ENCODE measurements at regions not wholly inside any gene's neighbourhood (a gene's known extent, or its start where the extent isn't known, plus 50 kb on each side); places are given as distances from the start of the nearest gene placed in this dataset.
A peak's percentile ranks its signal among the peaks of the same experiment; 100 is the strongest.

GRCh38 chr2:128406736-128407554 is 88.3 kb upstream of the HS6ST1 start:
- no peak for TF ChIP-seq CTCF (IDR thresholded peaks at IDR 0.05; ENCODE audit: low read depth, low read length)
- in situ Hi-C loops (cut with HindIII; ENCODE audit: low sequenced_read_pairs) = no loop called here
- no peak overlapping the region for H3K4me3 ChIP-seq (ENCODE audit: low read depth, low read length)
- DNase-seq (ENCODE audit: low read depth, low spot score) = no peak

DNA sequence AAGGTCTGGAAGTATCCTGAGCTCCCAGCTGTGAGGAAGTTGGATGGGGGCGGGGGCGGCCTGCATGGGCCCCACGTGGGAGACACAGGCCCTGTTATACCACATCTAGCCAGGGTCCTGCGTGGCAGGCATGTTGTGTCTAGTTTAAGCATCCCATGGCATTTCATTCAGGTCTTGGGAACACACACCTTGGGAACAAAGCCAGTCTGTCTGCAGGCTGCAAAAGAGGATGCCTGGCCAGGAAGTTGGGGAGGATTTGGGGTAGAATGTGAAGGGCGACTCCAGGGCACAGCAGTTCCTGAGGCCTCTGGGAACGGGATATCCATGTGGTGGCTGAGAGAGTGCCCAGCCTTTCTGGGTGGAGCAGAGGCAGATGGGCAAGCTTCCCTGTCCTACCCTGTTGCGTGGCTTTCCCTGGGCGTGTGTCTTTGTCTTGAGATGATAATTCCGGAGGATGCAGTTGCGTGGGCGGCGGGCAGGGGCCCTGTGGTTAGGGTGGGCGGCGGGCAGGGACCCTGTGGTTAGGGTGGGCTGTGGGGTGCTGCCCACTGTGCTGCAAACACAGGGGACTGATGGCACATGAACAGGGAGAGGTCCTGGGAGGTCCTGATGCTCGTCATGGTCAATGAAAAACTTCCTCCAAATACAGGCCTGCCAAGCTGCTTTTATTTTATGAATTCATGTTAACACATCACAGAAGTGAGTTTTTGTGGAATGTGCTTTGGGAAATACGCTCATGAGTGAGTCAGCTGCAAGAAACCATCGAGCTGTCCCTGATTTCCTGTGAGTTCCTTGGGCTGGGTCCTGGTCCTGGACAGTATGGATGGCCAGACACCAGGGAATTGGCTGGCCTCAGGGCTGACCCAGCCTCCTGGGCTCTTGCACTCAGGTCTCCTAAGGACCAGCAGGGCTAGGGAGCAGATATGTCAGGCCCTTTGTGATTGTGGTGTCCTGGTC is 90.0 kb upstream of the HS6ST1 start:
- in situ Hi-C loops (cut with HindIII; ENCODE audit: low sequenced_read_pairs) = no loop called here
- TF ChIP-seq CTCF (IDR thresholded peaks at IDR 0.05; ENCODE audit: low read depth, low read length) = no peak
- no peak overlapping the region for H3K4me3 ChIP-seq (ENCODE audit: low read depth, low read length)
- DNase-seq (ENCODE audit: low read depth, low spot score) = peak; percentile 63

DNA sequence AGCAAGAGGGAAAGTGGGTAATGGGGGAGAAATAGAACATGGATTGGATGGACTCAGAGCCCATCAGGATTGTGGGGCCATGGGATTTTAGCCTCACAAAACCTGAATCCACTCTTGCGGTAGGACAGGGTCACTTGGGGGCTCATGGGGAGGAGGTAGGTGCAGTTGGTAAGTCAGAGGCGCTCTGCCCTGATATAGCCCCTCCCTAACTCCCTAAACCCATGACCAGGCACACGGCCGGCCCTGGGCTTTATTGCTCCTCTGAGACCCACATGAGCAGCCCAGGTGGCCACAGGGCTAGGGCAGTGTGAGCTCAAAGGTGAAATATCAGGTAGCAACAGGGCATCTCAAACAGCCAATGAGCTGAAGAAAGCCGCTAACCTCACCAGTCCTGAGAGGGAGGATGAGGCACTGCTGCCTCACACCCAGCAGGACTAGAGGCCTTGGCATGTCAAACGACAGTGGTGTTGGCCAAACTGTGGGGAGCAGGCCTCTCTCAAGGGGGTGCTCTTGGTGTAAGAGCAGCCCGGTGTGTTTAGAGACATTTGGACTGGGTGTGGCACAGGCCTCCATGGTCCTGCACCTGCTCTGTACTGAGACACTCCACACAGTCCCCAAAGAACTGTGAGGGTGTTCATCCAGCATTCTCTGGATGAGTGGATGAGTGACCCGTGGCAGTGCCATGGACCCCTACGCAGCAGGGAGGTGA is 90.8 kb upstream of the HS6ST1 start:
- no peak for DNase-seq (ENCODE audit: low read depth, low spot score)
- no peak for TF ChIP-seq CTCF (IDR thresholded peaks at IDR 0.05; ENCODE audit: low read depth, low read length)
- in situ Hi-C loops (cut with HindIII; ENCODE audit: low sequenced_read_pairs) = no loop called here
- H3K4me3 ChIP-seq (ENCODE audit: low read depth, low read length) = no peak overlapping the region

DNA sequence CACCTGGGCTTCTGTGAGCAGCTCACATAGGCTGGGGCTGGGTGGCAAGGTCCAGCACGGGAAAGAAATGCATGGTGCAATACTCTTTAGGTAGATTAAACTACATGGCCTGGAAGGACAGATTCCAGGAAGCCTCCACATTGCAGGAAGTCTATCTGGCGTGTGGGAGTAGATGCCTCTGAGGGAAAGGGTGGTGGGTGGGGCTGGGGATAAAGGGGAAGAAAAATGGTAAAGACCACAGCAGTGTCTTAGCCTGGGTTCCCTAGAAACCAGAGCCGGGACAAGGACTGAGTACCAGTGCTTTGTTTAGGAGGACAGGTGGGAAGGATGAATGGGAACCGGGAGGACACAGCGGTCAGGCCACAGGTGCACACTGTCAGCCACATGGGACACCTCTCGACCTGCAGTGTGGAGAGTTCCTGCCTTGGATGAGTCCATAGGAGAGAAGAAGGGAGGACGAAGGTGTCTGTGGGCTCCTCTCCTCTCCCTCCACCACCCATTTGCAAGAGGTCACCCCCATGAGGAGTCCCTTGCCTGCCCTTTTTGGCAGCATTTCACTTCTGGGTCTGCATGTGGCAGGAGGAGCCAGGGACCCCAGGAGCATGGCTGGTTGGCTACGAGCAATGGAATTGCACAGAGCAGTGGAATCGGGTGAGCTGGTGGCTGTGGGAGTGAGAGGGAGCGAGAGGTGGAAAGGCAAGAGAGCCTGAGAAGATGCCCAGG is 91.5 kb upstream of the HS6ST1 start:
- H3K4me3 ChIP-seq (ENCODE audit: low read depth, low read length) = no peak overlapping the region
- in situ Hi-C loops (cut with HindIII; ENCODE audit: low sequenced_read_pairs) = no loop called here
- no peak for TF ChIP-seq CTCF (IDR thresholded peaks at IDR 0.05; ENCODE audit: low read depth, low read length)
- no peak for DNase-seq (ENCODE audit: low read depth, low spot score)

- TF ChIP-seq CTCF (IDR thresholded peaks at IDR 0.05; ENCODE audit: low read depth, low read length) = no peak
- DNase-seq (ENCODE audit: low read depth, low spot score) = no peak
- in situ Hi-C loops (cut with HindIII; ENCODE audit: low sequenced_read_pairs) = no loop called here
- H3K4me3 ChIP-seq (ENCODE audit: low read depth, low read length) = no peak overlapping the region
Measured at GRCh38 chr2:128410758-128411215, 92.1 kb upstream of the HS6ST1 start.
